HG03378 (cell line): ENCODE measurements at regions not wholly inside any gene's neighbourhood (a gene's known extent, or its start where the extent isn't known, plus 50 kb on each side); places are given as distances from the start of the nearest gene placed in this dataset.

Source experiments
- ATAC-seq: cut with Tn5 transposase; IDR thresholded peaks from one replicate; pipeline ENCODE4 v1.9.1; 2021; ENCODE audit warnings: mild to moderate bottlenecking, moderate library complexity; ENCODE audit not compliant: unreplicated experiment

DNA sequence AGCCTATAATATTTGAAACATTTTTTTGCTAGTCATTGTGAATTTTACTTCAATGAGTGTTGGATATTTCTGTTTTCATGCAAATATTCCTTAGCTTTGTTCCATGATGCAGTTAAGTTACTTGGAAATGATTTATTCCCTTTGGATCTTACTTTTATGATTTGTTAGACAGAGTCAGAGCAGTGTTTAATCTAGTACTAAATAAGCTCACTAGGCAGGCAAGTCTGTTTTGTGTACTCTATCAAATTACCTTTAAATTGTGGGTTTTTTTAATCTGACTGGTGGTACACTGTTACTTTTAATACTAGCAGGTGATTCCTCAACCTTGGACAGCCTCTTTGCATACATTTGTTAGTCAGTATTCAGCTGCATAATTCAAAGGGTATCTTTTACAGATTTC is 173.3 kb upstream of the MBNL1 start:
- no peak for ATAC-seq

DNA sequence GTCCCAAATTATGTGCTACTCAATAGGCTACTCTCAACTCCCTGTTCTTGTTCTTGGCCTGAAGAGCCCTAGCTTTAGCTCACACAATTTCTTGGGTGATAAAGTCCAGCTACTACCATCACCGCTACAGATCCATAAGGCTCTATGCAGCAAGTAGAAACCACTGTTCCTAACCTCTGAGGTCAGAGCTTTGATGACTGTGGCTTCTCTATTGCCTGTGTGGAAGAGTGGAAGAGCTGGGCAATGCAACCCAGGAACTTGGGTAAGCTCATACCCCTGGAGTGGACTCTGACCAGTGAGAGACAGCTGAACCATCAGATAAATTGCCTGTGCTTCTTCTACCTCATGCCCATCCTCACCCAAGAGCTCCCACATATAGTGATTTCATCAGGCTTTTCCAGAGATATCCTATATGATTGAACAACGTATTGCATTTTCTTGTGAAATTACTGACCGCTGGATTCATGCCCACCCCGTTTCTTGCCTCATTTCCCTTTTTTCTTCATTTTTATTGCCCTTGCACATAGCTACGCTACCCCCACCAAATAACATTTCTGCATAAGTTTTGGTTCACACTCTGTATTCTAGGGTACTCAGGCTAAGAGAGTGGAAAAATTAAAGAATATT is 172.3 kb upstream of the MBNL1 start:
- ATAC-seq, result no peak

DNA sequence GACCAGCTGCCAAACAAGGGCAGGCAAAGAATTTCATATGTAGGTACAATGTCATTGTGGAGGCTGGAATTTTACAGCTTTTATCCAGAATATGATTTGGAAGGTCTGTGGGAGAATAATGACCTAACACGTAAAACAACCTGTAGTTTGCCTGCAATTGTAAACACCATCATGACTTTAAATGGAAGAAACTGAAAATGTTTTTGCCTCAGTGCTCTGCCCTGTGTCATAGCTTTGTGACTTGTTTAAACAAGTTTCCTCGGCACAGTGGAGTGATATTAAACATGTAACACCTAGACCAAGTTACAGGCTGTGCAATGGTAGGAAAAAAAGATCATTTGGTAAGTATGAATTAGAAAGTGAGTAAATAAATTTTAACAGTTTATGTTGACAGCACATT is 171.6 kb upstream of the MBNL1 start:
- ATAC-seq, result no peak

DNA sequence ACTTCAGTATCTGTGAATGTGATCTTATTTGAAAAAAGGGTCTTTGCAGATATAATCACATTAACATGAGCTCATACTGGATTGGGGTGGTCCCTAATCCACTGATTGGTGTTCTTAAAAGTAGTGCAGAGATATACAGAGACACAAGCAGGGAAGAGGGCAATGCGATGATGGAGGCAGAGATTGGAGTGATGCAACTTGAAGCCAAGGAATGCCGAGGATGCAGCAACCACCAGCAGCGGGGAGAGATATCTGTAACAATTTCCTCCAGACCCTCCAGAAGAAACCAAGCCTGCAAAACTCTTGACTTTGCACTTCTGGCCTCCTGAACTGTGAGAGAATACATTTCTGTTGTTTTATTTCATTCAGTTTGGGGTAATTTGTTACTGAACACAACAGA is 171.0 kb upstream of the MBNL1 start:
- ATAC-seq, result no peak

DNA sequence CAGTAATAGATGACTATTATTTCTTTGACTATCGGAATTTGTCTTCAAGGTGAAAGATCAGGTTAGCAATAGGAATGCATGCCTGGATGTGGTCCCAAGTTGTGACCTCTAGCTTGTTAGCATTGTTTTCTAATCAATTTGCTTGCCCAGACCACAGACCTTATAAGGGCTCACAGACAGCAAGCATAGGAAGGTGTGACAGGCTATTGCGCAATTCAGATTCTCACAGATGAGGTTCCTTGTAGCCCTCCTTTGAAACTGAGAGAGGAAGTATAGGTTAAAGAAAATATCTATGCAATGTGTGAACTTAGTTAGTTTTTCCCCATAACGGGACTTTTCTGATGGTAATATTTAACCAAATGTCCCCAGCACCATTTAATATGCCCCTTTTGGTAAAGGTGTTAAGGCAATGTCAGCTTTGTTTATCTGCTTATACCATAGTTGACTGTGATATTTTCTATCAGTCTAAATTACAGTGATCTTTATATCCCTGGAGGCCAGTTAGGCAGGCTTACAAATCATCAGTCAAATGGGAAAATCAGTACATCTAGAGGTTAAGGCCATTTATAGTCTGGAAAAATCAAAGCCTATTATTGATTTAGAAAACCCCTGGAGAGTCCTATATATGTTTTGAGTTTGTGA is 168.1 kb upstream of the MBNL1 start:
- ATAC-seq, result peak; percentile 100

DNA sequence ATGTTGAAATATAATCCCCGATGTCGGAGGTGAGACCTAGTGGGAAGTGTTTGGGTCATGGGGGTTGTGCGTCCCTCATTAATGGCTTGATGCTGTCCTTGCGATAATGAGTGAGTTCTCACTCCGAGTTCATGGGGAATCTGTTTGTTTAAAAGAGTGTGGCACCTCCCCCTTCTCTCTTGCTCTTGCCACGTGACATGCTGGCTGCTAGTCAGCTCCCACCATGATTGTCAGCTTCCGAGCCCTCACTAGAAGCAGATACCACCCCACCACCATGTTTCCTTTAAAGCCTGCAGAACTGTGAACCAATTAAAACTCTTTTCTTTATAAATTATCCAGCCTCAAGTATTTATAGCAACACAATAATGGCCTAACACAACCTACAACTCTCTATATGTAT is 166.3 kb upstream of the MBNL1 start:
- no peak for ATAC-seq

DNA sequence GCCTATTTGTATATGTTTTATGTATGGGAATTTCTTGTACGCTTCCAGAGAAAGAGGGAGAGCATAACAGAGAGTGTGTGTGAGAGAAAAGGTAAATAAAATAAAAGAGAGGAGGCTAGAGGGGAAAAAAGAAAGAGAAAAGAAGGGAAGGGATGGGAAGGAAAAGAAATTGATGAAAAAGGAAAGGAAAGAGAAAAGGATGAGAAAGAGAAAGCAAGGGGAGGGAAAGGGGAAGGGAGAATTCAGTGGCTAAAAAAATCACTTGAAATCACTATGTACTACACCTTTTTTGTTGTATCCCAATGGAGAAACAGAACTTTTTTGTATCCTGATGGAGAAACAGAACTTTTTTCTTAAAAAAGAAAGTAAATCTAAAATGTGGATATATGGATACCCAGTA is 165.5 kb upstream of the MBNL1 start:
- no peak for ATAC-seq

DNA sequence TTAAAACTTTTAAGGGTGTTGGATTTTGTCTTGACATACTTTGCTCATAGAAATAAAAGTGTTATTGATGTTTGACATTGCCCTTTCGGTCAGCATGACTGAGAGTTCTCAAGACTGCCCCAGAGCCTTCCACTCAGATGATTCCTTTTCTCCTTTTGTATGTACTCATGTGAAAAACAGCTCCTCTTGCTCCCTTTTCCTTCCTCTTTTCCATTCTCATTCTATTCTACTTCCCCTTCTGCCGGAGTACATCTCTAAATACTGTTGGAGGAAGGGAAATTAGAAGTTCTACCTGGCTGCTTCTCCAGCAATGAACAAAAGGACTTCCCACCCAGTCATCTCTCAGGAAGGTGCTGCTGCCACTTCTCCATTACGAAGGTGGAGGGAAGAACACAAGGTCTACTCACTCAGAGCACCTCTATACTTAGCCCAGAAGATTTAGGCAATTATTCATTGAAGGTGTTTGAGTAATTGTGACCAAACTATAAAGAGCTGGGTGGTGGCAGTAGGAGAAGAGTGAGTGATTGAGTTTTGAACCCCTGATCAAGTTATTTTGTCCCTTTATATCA is 163.8 kb upstream of the MBNL1 start:
- ATAC-seq, result no peak

DNA sequence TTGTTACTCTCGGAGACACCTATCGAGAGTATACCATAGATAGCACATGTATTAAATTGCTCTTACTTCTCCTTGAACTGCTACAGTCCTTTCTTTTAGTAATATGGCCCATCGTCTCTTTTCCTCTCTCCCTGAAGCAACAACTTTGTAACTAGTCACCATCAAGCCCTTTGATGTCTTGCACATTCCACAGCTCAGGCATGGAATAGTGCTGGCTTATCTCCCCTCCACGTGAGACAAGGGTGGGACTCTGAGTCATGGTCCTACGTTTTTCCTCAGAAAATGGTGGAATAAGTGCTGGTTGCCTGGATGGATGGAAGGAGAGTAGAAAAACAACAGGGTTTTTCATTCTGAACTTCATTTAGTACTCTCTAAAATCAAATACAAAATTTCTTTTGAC is 163.3 kb upstream of the MBNL1 start:
- no peak for ATAC-seq

DNA sequence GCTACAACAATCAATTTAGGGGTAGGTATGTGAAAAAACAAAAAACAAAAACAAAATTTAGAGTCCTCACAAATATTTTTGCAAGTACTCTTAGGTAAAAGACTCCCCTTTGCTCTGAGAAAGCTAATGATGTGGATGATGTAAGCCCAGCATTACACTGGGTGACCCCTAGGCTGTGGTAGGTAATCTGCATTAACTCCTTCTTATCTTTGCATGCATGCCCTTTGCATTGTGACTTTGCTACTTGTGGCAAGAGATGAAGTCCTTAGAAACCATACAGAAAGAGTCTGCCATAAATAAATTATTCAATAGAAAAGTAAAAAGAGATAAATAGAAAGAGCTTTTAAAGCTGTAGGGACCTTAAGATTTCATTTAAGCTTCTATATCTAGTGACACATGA is 159.7 kb upstream of the MBNL1 start:
- ATAC-seq, result no peak

DNA sequence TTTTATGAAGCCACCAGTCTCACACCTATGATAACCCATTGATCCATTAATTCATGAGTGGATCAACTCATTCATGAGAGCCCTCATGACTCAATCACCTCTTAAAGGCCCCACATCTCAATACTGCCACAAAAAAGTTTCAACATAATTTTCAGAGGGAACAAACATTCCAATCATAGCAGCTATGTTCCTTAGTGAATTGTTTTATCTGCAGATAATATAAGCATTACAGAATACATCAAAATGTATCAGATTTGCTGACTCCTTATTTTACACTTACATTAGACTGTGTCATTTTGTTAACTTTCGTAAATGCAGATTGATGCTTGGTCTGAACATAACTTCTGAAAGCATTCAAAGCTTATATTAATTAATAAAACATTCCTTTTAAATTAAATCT is 155.3 kb upstream of the MBNL1 start:
- no peak for ATAC-seq

DNA sequence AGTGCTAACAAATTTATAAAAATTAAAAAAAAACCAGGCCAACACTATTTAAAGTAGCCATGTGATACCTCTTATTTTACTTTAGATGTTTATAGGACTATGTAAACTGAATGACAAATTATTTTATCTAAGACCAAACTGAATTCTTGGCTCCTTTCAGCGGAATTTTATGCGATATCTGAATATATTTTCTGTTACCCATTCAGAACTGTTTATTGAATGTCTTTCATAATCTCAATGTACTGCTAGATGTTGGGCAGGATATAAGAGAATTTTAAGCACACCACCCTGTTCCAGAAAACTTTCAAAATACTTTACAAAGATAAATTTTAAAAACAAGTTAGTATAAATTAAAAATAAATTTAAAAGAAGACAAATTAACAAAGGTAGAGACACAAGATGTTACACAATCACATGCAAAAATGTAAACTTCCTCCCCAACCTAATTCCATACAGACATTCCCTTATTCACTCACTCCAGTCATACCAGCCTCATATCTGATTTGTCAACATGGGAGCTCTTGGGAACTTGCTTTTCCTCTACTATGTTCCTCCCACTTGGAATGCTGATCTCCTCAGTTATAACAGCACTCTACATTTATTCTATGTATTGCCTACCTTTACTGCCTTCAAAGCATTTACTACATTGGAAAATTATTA is 154.6 kb upstream of the MBNL1 start:
- no peak for ATAC-seq

DNA sequence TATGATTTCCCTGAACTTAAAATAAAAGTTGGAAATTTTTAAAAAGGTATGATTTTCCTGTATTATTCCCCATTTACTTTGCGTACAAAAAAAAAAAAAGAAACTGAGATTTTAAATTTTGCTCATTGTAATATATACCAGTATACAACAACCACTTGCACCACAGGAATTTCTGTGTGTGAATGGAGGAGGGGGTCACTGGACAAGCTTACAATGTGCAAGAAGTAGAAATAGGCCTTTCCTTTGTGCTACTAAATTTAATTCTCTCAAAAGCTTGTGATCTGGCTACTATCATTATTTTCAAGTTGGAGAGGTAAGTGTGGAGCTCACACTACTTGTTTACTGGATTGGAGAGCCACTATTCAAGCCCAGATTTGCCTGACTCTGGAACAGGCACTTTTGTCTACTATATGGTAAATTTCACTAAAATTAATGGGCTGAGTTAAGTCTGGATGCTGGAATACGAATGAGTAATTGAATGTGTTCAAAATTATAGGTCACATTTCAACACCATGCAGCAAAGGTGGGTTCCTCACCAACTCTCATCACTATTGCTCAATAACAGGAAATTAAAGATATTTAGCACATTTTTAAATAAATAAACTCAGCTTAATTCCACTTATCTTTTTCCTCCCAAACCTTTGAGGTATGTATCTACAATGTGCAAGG is 148.0 kb upstream of the MBNL1 start:
- ATAC-seq, result no peak

DNA sequence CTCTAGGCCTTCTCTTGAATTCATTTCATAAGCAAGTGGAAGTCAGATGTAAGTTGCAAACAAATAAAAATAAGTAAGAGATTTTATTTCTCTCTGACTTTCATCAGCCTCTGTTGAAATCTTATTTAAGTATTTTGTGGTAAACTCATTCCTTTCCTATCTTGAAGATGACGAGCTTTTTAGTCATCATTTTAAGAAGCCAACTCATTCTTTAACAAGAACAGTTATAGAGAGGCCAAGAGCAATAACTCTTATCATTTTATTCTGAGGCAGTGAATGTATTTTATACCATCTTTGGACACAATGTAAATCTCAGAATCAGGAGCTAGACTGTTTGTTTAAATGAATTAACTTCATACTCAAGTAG is 147.5 kb upstream of the MBNL1 start:
- no peak for ATAC-seq

DNA sequence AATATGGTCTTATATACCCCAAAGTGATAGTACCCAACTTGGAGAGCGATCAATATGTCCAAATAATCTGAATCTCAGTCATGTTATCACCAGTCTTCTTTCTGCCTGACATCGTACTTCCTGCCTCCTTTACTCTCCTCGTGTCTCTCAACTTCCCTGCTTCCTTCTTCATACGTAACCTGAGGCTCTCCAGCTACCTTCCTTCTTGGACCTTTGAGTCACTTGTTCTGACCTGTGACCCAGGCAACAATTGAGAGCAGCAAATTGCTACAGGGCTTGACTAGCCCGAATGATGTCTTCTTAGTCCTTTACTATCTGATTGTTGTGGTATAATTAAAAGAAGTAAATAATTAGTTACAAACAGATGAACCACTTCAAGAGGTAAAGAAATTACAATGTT is 145.9 kb upstream of the MBNL1 start:
- ATAC-seq, result no peak

DNA sequence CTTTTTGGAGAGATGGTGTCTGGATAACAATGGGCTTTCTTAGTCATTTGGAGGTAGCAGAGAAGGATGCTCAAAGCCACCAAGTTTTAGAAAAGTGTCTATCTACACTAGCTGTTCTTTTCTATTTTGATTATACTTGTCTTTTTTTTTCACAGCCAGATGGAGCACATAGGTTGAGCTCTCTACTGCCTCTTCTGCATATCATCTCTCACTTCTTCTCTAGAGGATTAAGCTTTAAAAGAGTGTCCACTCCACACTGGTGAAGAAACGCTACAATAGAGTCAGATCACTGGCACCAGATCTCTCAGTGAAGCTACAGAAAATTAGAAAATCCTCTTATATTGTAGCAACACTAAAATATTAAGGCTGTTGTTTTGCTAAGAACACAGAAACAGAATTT is 145.3 kb upstream of the MBNL1 start:
- no peak for ATAC-seq

DNA sequence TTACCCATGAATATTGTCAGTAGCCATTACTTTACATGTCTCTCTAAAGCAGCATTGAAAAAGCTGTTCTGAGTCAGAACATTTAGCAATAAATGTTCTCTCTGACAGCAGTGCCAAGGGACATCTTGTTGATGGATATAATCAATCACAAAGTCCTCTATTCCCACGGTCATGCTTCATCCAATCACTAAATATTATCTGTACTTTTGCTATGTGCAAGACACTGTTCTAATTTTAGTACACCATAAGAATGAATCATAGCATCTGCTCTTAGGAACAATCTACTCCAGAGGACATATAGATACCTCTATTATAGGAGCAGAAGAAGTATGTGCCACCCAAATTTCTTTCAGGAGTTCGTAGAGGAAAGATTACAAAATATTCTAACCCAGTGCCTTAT is 142.5 kb upstream of the MBNL1 start:
- no peak for ATAC-seq

DNA sequence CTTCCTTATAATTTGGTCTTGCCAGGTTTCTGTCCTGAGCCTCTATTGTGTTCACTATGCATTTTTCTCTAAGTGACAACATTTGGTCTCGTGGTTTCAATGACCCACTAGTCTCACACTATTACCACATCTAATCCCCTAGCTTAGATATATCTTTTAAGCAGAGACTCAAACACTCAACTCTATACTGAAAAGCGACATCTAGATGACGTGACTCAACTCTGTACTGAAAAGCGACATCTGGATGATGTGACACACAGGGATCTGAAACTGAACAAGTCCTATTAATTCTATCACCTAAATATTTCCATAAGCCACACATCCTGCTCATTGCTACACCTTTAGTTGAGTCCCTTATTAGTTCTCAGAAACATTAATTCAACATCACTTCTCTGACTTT is 141.7 kb upstream of the MBNL1 start:
- ATAC-seq, result peak; percentile 99

DNA sequence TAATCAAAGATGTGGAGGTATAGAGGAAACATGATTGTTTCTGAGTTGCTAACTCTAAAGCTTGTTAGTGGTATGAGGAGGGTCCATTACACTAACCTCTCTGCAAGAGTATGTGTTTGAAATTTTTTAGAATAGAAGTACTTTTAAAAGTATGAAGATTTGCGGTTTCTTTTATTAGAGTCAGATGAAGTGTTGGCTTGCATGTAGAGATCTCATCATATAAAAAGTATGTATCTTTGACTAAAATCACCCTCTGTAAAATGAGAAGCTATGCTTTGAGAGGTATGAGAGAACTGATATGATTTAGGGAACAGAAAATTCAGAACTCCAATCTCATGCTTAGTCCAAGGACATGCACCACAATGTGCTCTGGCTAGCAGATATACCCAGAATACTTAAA is 140.4 kb upstream of the MBNL1 start:
- no peak for ATAC-seq

DNA sequence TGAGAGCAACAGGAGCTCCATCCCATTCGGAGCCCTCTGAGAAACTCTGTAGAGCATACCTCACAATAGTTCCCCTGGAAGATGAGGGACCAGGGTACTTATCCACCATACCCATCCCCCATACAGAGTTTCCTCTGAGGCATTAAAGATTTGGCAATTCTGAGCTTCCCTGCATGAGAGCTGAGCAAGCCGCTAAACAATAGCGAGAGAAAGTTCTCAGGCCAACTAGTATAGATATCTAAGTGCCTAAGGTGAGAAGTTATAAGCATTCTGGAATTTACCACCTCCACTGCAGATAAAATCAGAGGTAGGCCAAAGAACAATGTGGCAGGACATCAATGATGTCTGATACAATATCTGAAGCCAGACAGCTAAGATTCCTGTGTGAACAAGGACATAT is 129.1 kb upstream of the MBNL1 start:
- no peak for ATAC-seq

DNA sequence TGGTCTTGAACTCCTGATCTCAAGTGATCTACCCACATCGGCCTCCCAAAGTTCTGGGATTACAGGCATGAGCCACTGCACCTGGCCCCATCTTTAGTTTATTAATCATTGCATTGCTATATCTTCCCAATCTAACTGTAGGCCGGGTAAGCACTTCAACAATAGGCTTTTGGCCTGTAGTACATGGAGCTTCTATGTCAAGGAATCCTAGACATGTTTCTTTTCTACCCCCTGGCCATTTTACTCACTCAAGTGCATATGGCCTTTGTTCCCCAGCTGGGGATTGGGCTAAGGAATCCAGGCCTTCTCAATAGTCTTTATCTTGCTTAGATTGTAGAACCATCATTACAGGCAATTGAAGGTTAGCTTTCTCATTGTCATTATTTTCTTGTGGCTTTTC is 122.3 kb upstream of the MBNL1 start:
- ATAC-seq, result no peak

DNA sequence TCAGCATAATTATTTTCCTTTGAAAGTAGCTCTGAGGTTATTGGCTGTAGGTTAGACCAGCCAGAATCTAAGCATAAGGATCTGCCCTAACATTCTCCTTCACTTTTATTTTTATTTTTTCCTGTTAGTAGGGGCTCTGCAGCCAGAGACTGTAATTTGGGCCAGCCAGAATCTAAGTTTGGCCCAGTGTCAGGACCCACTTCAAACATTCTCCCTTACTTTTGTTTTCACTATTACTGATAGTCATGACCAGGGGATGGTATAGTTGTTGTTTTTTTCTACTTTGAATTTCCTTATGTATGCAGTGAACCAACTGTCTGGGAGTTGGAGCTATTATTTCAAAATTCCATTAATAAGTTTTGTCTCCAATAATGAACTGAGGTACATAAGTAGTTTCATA is 121.0 kb upstream of the MBNL1 start:
- ATAC-seq, result no peak
